GDM1 (cell line): ENCODE measurements at regions not wholly inside any gene's neighbourhood (a gene's known extent, or its start where the extent isn't known, plus 50 kb on each side); places are given as distances from the start of the nearest gene placed in this dataset.

Source experiments
- DNase-seq: peaks from one replicate; lab custom pipeline; 2025; lab: John Stamatoyannopoulos, UW

DNA sequence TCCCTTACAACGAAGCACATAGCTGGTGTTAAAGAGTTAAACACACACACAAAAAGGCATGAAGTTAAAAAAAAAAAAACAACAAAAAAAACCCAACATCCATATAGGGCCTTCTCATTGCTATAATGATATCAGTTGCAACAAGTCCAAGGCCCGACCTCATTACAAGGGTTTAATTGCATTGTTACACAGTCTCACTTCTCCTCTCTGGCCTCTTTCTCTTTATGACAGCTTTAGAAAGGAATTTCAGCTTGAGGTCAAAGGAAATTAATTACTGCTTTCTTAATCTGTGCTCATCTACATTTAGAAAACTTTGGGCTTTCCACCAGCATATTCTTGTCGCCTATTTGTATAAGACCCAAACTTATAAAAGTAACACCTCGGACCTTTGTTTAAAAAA is 342.1 kb downstream of the NR2F2 start:
- no peak for DNase-seq

DNA sequence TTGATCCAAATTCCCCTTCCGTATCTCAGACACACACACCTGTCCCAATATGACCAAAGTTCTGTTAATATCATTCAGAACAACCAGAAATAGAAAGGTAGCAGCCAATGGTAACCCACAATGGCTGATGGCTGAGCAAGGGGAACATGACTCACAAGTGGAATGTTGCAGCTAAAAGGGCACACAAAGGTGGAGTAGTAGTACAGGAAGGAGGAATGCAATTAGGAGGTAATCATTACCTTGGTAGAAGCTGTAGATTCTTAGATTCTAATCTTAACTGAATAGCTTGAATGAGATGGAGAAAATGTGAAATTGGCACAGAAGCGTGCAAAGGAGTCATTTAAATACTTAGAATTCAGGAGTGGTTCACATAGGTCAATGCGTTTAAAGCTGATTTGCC is 347.9 kb downstream of the NR2F2 start:
- no peak for DNase-seq

DNA sequence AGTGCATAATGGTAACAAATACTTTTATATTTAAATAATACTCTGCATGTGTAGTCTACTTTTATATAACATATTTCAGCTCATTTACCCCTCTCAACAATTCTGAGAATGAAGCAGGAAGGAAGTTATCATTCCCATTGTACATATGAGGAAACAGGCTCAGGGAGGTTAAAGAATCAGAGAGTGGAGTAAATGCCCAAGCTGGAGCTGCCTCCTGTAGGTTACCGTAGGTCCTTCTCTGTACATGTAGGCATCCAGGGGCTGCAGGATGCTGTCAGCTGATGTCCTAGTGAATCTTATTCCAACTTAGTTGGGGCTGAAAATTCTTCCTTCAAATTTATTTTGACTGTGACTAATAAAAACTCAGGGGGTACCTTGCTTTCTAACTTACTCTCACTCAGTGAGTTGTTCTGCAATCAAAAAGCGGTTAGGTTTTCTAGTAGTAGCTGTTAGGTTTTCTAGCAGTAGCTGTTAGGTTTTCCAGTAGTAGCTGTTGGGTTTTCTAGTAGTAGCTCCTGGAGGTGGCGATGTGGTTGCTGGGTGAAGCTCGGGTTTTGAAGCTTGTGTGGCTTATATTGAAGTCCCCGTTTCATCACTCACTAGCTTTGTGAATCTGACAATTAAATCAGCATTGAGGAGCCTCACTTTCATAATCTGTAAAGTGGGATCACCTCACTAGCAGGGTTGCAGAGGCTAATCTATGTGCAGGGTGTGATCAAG is 357.0 kb downstream of the NR2F2 start:
- DNase-seq: no peak

DNA sequence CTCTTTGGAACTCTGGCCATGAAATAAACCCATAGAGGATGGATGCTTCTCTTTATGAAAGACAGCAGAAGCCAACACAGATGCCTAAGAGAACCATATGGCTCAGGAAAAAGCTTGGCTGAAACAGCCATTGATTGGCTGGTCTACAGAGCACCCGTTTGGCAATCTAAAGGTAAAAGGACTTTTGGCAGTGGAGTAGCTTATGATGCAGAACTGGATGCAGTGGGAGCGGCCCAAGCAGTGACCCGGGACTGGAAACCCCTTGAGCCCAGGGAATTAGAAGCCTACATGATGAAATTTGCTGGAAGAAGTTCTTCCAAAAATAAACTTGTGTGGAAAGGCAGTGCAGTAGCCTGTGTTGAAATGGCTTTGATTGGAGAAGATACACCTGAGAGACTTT is 360.2 kb downstream of the NR2F2 start:
- no peak for DNase-seq

DNA sequence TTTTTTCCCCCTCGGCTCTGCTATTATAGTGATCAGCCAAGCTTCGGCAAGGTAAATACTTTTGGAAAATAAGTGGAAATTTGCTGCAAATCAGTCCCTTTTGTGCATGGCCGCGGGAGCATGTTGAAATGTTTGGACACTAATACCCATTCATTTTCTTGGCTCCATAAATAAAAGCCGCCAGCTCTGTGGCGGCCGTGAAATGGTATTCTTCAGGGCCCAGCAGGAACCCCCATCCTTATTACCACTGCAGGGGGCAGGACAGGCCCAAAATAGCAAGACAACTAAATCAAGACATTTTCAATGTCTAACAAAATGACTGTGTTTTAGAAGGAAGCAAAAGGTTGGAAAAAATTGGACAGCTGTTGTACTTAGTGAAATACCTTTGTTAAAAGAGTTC is 362.3 kb downstream of the NR2F2 start:
- DNase-seq: no peak

DNA sequence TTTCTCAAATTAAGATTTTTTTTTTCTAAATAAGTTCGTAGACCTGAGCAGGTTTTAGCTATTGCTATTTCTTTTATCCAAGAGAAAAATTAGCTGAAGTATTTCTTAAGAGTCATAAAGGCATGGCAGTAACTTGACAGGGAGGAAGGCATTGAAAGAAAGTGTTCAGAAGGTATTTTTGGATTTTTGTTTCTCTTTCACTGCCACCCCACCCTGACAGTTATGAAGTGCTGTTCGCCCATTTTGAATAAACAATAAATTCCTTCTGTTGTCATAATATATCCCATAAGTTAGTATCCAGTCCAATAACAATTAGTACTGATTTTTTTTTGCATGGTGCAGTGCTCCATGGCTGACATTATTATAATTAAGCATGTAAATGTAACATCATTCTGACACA is 363.0 kb downstream of the NR2F2 start:
- no peak for DNase-seq

DNA sequence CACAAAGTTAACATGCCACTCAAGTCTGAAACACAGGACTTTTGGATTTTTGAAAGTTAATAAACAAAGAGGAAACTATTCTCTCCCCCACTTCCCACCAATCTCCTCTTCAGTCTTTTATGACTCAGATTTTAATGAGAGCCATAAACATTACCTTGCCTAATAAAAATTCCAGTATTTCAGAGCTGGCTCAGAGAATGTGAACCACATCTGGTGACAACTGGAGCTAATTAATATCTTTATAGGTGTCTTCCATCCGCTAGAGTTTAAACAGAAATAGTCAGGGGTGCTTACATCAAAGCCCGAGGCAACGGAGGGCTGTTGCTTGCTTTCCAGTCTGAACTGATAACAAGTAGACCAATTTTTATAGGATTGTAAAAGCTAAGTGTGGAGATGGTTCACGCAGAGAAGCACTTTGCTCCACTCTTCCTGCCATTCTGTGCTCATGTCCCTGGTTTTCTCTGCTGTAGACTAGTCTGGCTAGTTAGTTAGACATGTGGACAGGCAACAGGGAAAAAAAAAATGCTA is 363.6 kb downstream of the NR2F2 start:
- DNase-seq: no peak

DNA sequence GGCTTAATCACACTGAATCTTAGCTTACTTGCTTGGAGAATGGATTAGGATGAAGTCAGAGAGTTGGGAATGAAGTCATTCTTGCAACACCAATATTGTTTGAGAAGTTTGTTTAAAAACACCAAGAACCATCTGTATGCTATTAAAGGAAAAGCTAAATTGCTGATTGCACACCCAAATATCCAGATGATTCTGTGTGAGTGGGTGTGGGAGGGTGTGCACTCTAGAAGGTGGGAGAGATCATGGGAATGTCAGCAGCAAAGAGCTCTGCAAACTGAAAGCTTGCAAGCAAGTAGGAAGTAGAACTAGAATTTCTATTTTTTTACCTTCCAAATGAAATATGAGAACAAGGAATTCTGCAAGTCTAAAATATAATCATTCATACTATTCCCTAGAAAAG is 364.9 kb downstream of the NR2F2 start:
- DNase-seq: no peak

DNA sequence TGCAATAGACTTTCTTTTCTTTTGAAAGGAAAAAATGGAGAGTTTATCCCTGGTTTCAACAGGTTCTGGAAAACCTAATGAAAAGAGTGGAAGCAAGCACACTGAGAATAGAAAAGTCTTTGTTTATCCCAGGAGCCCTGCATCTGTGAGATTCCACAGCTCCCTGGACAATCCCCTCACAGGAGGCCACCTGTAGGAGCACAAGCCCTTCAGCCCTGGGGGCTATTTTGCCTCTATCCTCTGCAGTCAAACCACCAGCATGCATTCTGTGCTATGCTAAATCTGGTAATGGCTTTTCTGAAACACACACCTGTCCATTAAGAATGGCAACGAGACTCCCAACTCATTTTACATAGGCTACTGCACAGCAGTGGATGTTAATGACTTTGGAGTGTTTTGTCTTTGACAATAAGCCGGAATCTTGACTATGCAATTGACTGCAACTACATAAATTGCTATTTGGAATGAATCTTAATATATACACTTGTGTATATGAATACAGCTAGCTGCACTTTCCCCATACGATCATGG is 369.4 kb downstream of the NR2F2 start:
- no peak for DNase-seq

DNA sequence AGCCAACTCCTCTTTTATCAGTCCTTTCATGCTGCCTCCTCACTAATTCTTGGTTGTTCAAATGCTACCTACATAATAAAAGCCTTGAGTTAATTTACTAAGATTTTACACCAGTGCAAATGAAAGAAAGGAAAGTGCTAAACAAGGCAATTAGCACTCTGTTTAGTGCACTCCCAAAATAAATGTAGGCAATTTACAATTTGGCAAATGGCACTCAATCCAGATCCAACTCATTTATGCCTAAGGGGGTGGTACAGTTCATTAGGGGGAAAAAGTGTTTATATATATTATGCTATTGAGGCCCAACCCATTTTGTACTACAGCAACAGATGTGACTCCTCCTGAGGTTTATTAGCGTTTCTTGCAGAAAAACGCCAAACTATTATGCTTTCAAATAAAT is 370.1 kb downstream of the NR2F2 start:
- DNase-seq: no peak

DNA sequence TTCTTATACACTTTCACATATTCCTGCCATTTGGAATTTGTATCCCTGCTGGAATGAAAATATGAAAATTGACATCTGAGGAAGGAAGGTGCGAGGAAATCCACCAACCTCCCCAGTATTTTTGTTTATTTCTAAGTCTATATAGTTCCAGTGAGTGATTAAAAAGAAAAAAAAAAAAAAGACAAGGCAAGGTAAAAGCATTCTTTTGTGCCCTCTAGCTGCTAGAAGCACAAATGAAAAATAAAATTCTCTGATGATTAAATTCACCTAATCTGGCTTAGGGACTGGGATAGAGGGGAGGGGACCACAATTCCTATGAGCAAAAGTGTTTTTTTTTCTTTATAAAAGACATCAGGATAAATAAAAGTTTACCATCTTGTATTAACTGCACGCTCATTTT is 370.9 kb downstream of the NR2F2 start:
- no peak for DNase-seq

DNA sequence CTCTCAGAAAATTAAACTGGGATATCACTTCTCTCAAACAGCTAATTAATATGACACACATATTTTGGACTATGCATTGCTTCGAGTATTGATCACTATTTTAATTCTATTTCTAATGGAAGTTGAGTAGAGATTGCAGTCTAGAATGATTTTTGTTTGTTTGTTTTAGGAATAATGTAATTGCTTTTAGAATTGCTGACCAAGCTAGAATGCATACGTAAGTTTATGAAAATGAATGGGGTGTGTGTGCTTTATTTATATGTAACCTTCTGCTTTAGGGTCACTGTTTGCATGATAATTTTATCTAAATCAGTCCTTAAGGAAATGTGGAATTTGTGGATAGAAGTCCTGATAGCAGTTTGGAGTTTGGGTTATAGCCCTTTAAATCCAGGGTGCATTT is 371.4 kb downstream of the NR2F2 start:
- no peak for DNase-seq

DNA sequence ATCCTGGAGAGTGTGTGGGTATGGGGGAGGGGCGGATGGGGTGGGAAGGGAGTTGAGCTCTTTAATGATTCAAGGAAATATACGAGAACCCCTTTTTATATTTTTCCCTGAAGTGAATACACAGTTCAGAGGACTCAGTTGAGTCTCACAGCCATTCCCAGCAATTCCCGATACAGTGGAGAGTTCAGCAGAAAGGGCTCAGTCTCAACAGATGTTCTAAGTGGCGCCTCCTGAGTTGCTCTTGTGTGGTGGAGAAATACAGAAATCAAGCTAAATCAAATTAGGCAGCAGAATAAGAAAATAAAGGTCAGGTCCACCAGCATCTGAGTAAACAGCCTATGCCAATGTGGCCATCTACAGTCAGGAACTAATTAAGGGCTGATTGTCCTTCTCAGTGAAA is 372.1 kb downstream of the NR2F2 start:
- DNase-seq: no peak

DNA sequence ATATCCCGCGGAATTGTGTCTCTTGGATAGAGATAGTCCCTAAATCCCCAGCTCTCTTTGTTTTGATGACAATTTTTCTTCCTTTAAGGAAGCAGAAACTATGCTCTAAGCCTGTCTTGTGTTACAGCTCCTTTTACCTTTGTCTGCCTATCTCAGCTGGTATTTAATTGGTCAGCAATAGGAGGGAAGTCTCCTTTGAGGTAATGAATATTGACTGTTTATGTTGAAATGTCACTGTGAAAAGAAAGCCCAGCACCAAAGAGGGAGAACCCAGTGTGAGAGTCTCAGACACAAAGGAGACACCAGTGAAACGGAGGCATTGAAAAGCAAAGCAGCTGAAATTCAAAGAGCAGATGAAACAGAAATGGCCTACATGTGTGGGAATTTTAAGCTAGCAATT is 372.6 kb downstream of the NR2F2 start:
- DNase-seq: no peak

DNA sequence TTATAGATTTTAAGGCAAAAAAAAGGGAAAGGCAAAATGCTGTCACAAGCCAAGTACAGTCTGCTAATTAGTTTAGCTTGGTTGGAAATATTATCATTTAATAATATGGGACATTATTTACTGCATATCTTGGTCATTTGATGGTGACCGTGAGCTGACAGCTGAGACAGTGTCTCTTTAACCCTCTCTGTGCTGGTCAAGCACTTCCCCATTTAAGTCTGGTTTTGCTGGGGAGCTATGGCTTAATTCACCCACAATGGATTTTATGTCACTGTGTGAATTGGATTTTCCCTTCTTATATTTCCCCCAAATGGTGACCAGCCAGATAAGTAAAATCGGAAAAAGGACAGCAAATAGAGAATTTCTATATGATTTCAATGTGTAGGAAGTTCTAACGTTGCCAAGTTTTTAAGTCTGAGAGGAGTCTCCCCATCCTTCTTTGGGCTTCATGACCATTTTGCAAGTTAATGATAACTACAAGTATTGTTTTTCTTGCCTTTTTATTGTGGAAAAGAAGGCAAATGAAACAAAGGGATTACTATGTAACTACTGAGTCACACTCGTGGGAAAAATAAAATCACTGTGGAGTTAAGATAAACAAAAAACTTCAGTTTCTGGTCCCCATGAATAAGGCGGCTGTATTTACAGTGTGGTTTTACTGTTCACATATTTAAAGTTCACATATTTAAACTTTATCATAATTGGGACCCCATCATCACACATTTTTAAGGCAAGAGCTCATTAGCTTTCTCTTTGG is 373.5 kb downstream of the NR2F2 start:
- DNase-seq: no peak

DNA sequence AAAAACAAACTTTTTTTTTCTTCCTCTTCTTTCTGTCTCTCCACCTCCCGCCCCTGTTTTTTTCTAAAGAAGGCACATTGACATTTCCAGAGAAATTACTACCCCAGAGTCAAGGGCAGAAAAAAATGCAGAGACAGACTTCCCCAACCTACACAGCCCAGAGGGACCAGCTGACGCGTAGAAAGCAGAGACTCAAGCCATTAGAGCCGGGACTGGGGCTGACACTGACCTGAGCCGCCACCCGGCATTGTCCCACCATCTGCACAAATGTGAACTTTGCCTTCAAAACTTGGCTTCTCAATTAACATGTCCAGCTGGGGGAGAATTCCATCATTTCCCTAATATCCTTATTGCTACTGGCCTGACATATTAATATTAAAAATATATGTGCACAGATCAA is 385.6 kb downstream of the NR2F2 start:
- DNase-seq: no peak

DNA sequence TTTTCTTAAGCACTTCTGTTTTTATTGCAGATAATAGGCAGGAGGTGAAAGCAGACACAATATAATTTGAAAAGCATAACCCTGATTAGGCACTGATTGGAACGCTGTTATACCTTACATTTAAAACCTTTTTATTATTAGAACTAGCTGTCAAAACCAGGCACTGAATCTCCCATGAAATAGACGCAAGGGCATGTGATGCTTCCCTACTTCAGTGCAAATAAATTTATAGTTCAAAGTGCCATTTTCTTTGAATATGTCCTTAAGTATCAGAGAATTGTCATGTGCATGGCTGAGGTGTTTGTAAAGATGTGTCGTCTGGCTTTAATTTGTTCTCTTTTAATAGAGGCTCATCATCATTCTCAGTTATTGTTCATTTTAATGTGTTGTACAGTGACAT is 386.0 kb downstream of the NR2F2 start:
- DNase-seq: no peak

DNA sequence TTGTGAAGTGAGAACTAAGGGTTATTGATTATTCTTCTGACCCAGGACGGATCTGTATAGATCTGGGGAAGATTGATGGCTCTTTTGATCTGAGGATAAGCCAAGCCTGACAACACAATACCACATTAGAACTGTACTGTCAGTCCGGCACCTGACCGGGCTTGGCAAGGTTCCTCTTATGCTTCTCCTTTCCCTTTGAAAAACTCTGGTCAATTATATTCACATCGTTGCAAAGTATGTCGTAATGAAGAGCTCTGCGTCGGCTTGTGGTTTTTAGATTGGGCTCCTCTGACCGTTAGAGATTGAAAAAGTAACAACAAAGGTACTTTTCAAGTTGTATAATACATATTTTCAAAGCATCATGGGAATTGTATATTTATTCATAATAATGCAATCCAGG is 389.8 kb downstream of the NR2F2 start:
- no peak for DNase-seq

DNA sequence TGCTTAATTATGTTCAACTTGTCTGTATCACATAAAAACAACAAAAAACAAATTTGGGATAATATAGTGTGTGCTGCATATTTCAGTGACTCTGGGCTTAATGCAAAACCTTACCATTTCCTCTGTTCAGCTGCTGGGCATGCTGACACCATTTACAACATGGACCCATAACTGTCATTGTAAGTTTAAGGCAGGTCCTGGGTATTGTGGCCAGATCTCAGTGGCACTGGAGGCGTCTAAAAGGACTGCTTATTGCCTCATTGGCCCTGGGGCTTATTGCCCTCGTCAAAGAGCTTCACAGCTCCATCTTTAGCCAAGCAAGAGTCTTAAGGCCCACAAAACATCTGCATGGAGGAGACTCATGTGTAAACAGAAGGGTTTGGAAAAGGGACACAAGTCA is 390.2 kb downstream of the NR2F2 start:
- no peak for DNase-seq

DNA sequence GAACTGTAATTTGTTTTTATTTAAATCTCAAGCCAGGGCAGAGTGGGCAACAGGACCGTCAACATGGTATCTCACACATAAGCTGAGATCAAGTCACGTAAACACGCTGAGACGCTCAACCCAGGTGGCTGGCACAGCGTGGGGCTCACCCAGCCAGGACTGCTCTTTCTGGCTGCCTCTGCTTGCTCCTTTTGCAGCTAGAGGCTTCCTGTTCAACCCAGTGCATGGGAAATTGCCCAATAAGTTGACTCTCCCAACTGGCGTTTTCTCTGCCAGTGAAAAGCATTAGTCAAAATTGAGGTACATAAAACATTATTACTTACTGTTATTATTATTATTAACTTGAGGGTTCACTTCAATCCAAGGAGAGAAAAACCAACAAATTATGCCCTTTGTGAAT is 398.1 kb downstream of the NR2F2 start:
- no peak for DNase-seq

DNA sequence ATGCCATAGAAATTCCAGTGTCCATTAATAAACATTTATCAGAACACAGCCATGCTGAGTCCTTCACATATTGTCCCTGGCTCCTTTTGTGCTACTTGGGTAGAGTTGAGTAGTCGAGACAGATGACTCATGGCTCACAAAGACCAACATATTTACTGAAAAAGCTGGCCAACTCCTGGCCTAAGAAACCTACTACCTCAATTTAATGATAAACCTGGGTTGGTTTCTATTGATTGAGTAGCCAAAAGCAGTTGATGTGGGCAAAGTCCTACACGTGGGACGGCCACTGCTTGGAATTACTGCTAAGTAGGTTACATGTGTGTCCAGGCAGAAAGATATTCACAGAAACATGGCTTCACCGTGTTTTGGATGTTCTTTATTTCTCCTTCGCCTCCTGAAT is 402.2 kb downstream of the NR2F2 start:
- no peak for DNase-seq

DNA sequence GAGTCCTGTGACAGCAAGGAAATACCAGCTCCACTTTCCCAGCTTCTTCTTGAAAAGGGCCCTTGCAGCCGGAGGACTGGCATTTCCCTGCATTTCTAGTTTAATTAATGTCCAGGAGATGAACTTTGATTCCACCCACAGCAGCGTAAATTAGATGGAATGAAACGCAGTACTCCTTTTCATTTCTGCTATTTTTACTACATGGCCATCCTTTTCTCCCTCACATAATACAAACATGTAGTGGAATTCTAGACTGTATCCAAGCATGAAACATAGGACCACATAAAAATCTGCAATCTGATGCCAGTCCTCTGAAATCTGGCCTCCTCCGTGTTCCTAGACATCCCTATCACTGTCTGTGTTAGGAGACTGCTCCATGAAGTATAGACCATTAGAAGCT is 403.2 kb downstream of the NR2F2 start:
- DNase-seq: no peak

DNA sequence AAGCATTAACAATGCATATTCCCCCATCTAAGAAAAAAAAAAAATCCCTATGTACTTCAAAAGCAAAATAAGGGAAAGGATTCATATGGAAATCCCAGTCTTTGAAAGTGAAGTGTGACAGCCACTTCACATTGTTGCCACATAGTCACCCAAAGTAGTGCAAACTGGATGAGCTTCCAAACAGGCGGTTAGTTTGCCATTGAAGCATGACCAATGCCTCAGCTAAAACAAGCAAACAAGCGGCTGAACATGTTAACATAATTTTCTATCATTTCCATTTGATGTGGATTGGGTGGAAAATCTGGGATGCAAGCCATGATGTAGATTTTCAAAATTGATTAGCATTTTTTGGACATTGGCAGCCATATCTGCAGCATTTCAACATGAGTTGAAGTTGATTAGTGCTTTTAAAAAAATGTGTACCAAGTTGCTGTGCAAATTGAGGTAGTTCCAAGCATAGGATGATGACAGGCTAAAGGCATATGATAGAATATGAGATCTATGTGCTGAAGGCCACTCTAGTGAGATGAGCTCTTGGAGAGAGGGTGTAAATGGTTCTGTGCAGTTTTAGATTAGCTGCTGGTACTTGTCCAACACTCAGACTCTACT is 405.2 kb downstream of the NR2F2 start:
- no peak for DNase-seq
